ENCODE measurements at regions not wholly inside any gene's neighbourhood (a gene's known extent, or its start where the extent isn't known, plus 50 kb on each side); places are given as distances from the start of the nearest gene placed in this dataset.

DNA sequence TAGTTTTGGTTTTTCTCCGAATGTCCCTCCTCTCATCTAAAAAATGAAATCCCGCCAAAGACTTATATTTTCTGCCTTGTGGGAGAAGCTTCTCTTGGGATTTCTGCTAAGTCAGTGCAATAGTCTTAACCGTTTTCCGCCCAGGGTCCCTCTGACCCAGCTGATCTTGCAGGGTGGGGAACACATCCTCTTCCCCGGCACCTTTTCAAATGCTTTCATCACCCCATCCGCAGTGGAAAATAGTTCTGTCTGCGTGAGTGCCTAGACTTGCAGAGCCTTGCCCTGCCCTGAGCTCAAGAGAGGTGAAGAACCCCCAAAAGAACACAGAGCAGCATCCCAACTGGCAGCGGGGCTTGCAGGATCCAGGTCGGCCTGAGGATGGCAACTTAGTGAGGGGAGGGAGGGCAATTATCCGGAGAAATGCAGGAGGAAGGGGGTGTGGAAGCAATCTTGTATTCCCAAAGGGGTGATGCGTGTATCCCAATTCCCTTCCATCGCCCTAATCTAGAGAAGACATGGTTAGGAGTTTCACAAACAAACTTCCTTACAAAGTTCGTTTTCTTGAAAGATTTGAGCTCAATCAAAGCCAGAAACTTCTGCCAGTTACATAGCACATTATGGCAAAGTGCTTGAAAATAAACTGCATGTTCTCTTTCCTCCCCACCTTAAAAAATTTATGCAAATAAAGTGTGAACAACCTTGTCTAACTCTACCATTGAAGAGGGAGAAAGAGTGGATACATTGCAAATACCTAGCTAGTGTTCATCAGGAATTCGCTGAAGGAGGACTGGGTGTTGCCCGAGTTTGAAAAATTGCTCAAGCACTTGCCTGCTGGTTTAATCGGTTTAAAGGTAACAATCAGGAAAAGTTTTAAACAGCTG is 79.9 kb downstream of the NR2F2 start:
- TF ChIP-seq ZBTB17 (tag by site-specific recombination; IDR thresholded peaks at IDR 0.05) (no peak), ZNF423 (tag by site-specific recombination; IDR thresholded peaks at IDR 0.05) (no peak), ZNF530 (tag by site-specific recombination; IDR thresholded peaks at IDR 0.05; ENCODE audit: low read depth) (no peak), KLF16 (tag by site-specific recombination; IDR thresholded peaks at IDR 0.05) (no peak), PRDM10 (tag by site-specific recombination; IDR thresholded peaks at IDR 0.05) (no peak), ZNF596 (tag by site-specific recombination; IDR thresholded peaks at IDR 0.05) (no peak), SALL2 (tag by site-specific recombination; IDR thresholded peaks at IDR 0.05; ENCODE audit: borderline replicate concordance) (no peak), ZSCAN23 (tag by site-specific recombination; IDR thresholded peaks at IDR 0.05) (no peak), ZFP41 (tag by site-specific recombination; IDR thresholded peaks at IDR 0.05; ENCODE audit: borderline replicate concordance) (no peak), PRDM2 (tag by site-specific recombination; IDR thresholded peaks at IDR 0.05; ENCODE audit: borderline replicate concordance) (no peak), ZNF37A (tag by site-specific recombination; IDR thresholded peaks at IDR 0.05) (no peak), SETDB1 (IDR thresholded peaks at IDR 0.05; ENCODE audit: insufficient read length, low read length) (no peak)
- CTCF ChIA-PET = interaction anchor here (0.7 kb wide), 2 partner anchors 40 to 53 kb away, joined by 3 to 4 read pairs; no protein-coding TSS in a partner anchor
- H3K4me1 ChIP-seq (ENCODE audit: control insufficient read depth, insufficient read depth, low read length) = peaks cover 22% of the 10 kb centered on the region
- no peaks in the 10 kb centered on the region for H3K36me3 ChIP-seq (ENCODE audit: control insufficient read depth in 2 of 2, insufficient read depth in 1 of 2, low read length in 2 of 2)
- POLR2A ChIA-PET = no interaction called here
- H3K27ac ChIP-seq (ENCODE audit: extremely low read depth, low read depth, low read length) = no peak overlapping the region
- H3K4me3 ChIP-seq (ENCODE audit: low read depth, low read length) = no peak overlapping the region
- no peaks in the 10 kb centered on the region for H3K9me3 ChIP-seq (ENCODE audit: control insufficient read depth, insufficient read depth, low read depth, low read length)

Measured in HEK293 (cell line).